ENCODE measurements at regions not wholly inside any gene's neighbourhood (a gene's known extent, or its start where the extent isn't known, plus 50 kb on each side); places are given as distances from the start of the nearest gene placed in this dataset.
"Not testable (repeated sequence)": the region's sequence is repeated elsewhere in the genome, so short reads cannot be mapped to it uniquely, and the experiment has no call there.

GRCh38 chr2:168300460-168300859, 53.1 kb upstream of the STK39 start:
- no peak for DNase-seq

- DNase-seq: no peak
These were observed 56.8 kb upstream of the STK39 start for GRCh38 chr2:168304024-168304681.

GRCh38 chr2:168307379-168307778, 60.0 kb upstream of the STK39 start:
- DNase-seq: no peak

DNA sequence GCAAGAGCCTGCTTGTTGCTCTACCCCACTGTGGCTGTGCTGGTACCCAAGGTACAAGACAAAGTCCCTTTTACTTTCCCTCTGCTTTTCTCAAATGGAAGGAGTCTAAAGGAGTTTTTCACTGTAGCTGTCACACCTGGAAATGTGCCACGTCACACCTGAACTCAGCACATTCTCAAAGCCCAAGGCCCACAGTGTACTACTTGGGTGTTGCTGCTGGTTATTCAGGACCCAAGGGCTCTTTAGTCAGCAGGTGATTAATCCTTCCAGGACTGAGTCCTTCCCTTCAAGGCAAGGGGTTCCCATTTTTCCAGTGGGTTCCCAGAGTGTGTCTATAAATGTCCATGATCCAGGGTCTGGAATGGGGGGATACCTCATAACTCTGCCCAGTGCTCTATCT, 63.2 kb upstream of the STK39 start:
- no peak for DNase-seq

- peak; percentile 45 for DNase-seq
These were observed 64.0 kb upstream of the STK39 start for GRCh38 chr2:168311261-168311910.

DNA sequence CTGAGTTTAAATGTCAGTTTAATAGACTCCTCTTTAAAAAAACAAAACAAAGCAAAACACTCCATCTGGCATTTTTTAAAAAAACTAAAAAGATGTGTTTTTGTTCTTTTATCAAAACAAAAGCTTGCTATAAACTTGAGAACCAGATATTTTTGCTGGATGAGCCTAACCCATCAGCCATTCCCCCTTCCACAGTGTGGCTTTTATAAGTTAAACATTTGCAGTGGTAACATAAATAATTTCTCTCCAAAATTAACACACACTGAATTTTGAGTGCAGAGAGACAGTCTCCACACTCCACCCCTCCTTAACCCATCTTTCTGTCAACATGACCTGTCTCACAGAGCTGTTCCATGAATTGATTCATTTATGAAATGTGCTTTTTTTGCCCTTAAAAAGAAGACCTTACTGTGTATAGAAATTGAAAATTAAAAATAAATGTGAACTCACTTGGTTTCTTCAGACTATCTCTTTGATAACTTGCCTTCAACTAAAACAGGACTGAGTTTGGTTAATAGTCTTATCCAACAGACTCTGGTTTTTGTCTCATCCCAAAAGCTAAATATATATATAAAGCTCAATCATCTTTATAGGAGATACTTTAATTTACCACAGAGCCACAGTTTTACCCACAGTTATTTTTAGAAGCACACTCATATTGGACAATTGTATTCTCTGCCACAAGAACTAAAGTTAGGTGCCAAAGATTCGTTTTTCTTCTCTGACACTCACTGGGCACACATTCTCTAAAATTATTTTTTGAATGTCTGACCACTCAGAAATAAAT, 64.8 kb upstream of the STK39 start:
- no peak for DNase-seq

DNA sequence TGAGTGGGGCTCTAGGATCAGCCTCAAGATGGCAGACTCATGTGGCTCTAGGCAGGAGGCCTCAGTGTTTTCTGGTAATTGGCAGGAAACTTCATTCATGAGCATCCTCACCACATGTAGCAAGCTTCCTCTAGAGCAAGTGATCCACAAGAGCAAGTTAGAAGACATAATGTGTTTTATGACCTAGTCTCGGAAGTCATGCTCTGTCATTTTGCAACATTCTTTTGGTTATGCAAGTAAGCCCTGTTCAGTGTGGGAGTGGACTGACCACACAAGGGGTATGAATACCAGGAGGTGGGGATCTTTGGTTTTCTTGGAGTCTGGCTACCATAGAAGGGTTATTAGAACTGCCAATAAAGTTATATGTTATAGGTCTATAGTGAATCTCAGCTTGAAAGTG, 66.8 kb upstream of the STK39 start:
- no peak for DNase-seq

DNA sequence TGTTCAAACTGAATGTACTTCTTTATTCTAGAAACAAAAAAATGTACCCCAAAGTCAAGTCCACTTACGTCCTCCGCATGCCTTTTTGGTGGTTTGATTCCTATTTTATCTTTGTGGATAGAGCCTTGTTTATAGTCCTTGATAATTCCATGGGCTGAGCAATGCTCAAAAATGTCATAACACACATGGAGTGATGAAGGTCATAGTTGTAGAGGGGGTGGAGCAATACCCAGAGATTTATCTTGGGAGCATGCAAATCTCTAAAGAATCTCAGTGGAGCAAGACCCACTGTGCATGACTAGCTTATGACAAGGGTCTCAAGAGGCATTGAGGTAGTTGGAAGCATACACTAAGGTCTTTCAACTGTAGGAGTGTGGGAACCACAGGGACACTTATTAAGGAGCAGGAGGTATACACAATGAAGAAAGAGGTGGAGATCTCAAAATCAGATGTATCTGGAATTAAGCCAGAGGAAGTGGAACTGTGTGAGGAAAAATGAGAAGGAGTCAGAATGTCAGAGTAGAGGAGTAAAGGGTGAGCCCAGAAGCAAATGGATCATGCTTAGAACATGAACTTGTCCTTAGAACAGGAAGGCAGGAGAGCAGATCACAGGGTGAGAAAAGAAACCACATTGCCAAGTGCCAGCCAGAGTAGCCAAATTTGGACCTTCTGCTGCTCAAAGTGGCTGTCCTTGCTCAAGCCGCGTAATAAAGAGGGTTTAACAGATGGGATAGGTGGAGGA, 68.1 kb upstream of the STK39 start:
- DNase-seq: no peak

GRCh38 chr2:168316073-168316440, 68.7 kb upstream of the STK39 start:
- DNase-seq: no peak

- DNase-seq: no peak
These were observed 69.9 kb upstream of the STK39 start for GRCh38 chr2:168317282-168317681.

GRCh38 chr2:168320267-168320666, 72.9 kb upstream of the STK39 start:
- no peak for DNase-seq

GRCh38 chr2:168322325-168323007, 75.1 kb upstream of the STK39 start:
- no peak for DNase-seq

GRCh38 chr2:168323529-168324021, 76.2 kb upstream of the STK39 start:
- DNase-seq: no peak

DNA sequence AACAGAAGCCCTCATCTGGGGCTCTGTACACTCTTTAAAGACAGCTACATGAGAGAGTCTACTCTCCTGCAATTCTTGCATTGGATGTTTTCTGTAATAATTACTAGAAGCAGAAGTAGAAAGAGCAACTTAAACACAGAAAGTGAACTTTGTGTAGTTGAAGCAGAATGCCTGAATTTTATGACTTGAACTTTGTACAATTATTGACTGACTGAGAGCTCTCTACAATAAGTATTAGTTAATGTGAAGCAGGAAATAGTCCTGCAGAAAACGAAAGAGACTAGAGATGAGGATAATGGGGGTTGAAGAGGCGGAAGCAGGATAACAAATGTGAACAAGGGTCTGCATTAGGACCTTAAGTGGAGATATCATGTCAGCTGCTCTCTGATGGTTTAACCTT, 79.2 kb upstream of the STK39 start:
- DNase-seq: no peak

- no peak for DNase-seq
These were observed 79.9 kb upstream of the STK39 start for GRCh38 chr2:168327328-168327727.

DNA sequence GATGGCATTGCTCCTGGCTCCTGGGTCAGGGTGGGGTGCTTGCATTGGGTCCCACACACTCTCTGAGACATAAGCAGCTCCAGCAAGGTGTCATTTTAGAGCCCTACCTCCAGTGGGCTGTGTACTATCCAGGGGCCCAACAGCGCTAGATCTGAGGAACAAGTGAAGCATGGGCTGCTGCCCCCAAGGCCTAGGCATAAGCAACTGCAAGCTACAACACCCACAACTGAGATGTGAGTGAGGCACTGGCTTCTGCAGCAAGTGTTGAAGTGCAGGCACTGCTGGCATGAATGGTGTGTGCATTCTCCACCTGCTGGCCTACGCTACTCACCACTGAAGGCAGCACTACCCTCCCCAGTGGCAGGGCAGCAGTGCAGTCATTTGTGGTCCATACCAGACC, 81.0 kb upstream of the STK39 start:
- DNase-seq: no peak

GRCh38 chr2:168330624-168331423, 83.4 kb upstream of the STK39 start:
- no peak for DNase-seq

- not testable (repeated sequence) for DNase-seq
These were observed 87.9 kb upstream of the STK39 start for GRCh38 chr2:168335254-168335653.

- no peak for DNase-seq
These were observed 89.5 kb upstream of the STK39 start for GRCh38 chr2:168336786-168337388.

DNA sequence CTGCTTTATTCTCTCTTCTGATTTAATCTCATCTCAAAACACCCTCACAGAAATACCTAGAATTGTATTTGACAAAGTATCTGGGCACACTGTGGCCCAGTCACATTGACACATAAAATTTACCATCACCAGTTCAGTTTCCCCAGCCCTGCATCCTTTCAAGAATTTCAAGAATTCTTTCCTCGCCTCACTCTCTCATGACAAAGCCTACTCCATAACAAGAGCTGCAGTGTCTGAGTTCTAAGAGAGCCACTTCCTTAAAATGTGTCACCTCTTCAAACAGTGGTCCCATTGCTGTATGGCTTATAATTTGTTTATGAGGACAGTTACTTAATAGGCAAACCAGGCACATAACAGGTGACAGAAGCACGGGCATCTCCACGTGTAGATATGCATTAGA, 90.9 kb upstream of the STK39 start:
- DNase-seq: no peak

DNA sequence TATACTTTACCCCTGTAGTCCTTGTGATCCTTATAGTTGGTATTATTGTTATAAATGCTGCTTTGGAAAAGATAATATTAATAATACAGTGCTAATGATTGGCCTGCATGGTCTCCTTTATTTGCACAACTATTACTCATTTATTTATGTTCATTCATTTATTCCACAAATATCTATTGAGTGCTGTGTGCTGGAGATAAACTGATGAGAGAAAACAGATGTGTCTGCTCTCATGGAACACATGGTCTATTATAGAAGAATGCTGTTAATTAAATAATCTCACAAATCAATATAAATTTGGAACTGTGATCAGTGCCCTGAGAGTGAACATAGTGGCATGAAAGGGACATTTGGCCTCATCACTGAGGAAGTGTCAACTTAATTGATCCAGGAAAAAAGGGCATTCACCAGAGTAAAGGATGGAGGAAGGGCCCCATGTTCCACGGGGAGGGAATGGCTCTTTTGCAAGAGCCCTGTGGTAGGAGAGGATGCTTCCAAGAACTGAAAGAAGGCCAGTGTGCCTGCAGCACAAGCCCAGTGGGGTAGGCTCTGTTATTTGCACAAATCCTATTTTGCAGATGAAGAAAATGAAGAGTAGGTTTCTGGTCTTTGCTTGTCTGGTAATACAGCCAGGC, 91.5 kb upstream of the STK39 start:
- DNase-seq: no peak
